K562 (cell line): ENCODE measurements at regions not wholly inside any gene's neighbourhood (a gene's known extent, or its start where the extent isn't known, plus 50 kb on each side); places are given as distances from the start of the nearest gene placed in this dataset.

Source experiments
- RNF2 ChIP-seq: sonication (generic); IDR thresholded peaks from 2 replicates; pipeline ENCODE4 v1.6.1; 2016
- THAP7 ChIP-seq: fragments of 250-450 bp; sonication (Bioruptor Pico); IDR thresholded peaks from 2 replicates; pipeline ENCODE4 v1.5.0; 2021
- TRIM24 ChIP-seq, 2 experiments: fragments of 450-650 bp; IDR thresholded peaks; 2 replicates each; pipeline ENCODE4 v1.6.1; 2016
- ZNF551 ChIP-seq: fragments of 250-450 bp; sonication (Bioruptor Pico); IDR thresholded peaks from 2 replicates; pipeline ENCODE4 v1.5.0; 2021; ENCODE audit warnings: mild to moderate bottlenecking, moderate library complexity
- TF ChIP-seq, protein P1 (sequence below), 2 experiments: fragments of 450-650 bp; IDR thresholded peaks; 2 replicates each; pipeline ENCODE4 v1.6.1; 2016; ENCODE audit warnings: mild to moderate bottlenecking in 2 of 2, borderline replicate concordance in 1 of 2, low read depth in 1 of 2, moderate library complexity in 1 of 2

- TF ChIP-seq, protein P1, sequence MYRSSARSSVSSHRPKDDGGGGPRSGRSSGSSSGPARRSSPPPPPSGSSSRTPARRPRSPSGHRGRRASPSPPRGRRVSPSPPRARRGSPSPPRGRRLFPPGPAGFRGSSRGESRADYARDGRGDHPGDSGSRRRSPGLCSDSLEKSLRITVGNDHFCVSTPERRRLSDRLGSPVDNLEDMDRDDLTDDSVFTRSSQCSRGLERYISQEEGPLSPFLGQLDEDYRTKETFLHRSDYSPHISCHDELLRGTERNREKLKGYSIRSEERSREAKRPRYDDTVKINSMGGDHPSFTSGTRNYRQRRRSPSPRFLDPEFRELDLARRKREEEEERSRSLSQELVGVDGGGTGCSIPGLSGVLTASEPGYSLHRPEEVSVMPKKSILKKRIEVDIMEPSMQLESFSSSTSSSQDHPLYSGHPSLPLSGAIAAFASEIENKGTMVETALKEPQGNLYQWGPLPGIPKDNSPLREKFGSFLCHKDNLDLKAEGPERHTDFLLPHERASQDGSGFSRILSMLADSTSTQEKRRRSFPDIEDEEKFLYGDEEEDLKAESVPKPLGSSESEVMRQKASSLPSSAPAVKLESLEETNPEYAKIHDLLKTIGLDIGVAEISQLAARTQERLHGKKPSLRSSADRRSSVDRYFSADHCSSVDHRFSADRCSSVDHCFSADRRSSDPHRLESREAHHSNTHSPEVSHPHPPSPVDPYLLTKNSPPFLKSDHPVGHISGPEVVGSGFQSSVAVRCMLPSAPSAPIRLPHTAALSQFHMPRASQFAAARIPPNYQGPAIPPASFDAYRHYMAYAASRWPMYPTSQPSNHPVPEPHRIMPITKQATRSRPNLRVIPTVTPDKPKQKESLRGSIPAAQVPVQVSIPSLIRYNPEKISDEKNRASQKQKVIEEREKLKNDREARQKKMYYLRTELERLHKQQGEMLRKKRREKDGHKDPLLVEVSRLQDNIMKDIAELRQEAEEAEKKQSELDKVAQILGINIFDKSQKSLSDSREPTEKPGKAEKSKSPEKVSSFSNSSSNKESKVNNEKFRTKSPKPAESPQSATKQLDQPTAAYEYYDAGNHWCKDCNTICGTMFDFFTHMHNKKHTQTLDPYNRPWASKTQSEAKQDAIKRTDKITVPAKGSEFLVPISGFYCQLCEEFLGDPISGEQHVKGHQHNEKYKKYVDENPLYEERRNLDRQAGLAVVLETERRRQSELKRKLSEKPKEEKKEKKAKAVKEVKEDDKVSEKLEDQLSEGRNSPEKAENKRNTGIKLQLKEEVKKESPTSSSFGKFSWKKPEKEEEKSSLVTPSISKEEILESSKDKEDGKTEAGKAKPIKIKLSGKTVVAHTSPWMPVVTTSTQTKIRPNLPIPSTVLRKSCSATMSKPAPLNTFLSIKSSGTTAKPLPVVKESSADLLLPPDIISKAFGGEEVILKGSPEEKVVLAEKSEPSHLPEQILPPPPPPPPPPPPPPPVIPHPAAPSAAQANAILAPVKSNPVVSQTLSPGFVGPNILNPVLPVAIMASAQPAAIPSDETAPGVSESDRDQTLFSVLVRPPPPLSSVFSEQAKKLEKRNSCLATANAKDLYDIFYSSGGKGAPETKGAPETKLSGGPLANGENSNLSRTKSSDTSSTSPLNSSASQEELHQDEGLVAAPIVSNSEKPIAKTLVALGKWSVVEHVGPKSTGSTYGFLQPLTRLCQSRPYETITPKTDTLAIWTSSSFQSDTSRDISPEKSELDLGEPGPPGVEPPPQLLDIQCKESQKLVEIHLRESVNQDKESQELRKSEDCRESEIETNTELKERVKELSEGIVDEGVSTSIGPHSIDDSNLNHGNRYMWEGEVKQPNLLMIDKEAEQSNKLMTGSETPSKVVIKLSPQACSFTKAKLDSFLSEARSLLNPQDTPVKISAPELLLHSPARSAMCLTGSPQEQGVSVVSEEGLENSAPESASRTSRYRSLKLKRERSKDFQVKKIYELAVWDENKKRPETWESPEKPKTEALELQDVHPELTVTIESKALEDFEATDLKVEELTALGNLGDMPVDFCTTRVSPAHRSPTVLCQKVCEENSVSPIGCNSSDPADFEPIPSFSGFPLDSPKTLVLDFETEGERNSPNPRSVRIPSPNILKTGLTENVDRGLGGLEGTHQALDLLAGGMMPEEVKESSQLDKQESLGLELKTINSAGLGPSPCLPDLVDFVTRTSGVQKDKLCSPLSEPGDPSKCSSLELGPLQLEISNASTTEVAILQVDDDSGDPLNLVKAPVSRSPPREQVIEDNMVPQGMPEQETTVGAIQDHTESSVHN (IDR thresholded peaks at IDR 0.05; ENCODE audit: borderline replicate concordance in 1 of 2, low read depth in 1 of 2): no peak
- TF ChIP-seq THAP7 (CRISPR knock-in tag) (no peak), RNF2 (no peak), ZNF551 (CRISPR knock-in tag) (no peak), TRIM24 (IDR thresholded peaks at IDR 0.05) (no peak)
Measured at GRCh38 chr7:70893971-70894715, 237.8 kb upstream of the GALNT17 start (continued).
